ENCODE measurements at regions not wholly inside any gene's neighbourhood (a gene's known extent, or its start where the extent isn't known, plus 50 kb on each side); places are given as distances from the start of the nearest gene placed in this dataset.
"Not testable (repeated sequence)": the region's sequence is repeated elsewhere in the genome, so short reads cannot be mapped to it uniquely, and the experiment has no call there.

GRCh38 chr9:75551861-75552260, 338.6 kb upstream of the PCSK5 start:
- DNase-seq, result peak; percentile 12

DNA sequence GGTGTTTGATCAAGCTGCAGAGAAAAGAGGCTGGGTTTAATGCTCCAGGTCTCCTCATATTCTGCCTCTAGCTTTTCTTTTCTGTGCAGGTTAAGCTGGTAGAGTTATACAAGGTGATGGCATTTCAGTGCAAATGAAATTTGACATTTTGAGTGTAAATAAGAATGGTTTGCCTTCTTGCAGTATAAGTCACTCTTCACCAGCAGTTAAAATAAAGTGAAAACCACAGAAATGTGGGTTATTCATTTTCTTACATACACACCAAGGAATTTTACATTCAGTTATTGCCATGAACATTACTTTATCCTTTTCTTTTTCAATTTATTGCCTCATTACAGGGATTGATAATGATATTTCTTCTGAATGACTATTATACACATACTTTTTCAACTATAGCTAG, 337.5 kb upstream of the PCSK5 start:
- peak; percentile 32 for DNase-seq

GRCh38 chr9:75566813-75567212, 323.7 kb upstream of the PCSK5 start:
- DNase-seq, result not testable (repeated sequence)

DNA sequence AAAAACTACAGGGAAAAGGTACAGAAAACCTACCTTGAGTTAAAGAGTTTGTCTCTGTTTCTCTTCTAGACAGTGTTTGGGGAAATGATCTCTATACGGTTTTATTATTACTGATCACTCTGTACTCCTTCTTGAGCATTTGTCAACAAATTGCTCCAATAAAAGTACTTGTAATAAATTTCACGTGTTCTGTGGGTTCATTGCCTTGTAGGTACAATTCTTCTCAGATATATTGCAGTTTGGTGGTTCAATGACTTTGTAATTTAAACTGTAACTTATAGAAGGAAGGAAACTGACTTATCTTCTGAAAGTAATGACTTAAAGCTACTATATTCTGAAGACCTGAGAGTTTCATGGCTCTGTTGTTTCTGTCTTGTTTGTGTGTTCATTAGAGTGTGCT, 319.9 kb upstream of the PCSK5 start:
- DNase-seq, result no peak

DNA sequence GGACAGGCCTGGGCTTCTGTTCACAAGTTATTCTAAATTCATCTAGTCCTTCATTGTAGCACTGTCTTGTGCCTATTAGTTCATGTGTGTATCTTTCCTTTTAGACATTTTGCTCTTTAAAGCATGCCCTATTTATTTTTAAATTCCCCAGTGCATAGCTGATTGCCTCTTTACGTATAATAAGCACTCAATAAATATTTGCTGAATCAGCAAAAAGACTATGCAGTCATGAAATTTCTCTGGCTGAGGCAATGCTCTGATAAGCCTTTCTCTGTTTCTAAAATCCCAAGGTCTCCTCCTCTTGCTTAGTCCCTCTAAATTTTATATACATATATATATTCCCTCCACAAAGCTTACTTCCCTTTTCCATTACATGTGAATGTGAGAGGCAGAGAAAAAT, 315.9 kb upstream of the PCSK5 start:
- DNase-seq, result no peak

DNA sequence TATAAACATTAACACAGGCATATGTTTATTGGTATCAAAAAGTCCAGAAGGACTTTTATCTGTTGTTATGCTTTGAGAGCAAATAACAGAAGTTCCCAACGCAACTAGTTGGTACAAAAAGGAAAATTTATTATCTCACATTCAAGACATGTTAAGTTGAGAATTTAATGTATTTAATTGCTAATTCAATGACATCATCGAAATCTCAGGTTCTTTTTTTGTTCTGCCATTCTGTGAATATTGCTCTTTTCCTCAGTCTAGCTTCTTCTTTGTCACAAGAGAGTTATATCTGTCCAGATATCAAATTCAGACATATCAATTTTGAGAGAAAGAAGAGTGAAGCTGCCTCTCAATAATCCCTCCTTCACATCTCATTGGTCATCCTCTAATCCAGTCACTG, 307.6 kb upstream of the PCSK5 start:
- DNase-seq, result no peak

GRCh38 chr9:75588808-75589207, 301.7 kb upstream of the PCSK5 start:
- no peak for DNase-seq

GRCh38 chr9:75589497-75589896, 301.0 kb upstream of the PCSK5 start:
- no peak for DNase-seq

DNA sequence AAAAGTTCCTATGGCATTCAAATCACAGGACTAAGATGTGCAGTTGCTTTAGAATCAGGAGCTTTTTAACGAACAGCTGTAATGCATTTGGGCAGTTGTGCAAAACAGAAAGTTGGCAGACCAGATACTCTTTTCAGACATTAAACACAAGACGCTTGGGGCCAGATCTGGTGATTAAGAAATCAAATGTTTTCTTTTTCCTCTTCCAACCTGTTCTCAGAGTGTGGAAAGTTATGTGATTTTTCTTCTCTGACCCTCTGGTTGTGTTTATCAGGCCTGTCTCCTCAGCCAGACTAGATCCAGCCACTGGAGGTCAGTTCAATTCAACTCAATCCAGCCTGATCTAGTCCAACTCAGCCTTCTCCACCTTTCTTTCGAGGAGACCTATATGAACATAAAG, 298.5 kb upstream of the PCSK5 start:
- no peak for DNase-seq

GRCh38 chr9:75592586-75592985, 297.9 kb upstream of the PCSK5 start:
- DNase-seq, result no peak

DNA sequence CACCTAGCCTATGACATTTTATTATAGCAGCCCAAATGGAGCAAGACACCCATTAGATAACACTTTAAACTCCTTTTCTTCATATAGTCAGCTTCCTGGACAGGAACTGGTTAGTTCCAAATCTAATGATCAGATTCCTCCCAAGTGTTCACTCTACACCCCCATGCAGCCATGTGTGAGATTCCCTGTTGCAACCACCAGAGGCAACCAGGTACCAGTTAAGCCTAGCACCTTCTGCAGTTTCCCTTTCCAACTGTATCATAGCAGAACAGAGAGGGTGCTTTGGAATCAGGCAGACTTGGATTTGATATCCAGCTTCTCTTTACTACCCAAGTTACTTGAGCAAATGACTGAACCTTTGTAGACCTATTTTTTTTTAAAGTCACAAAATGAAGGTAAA, 296.6 kb upstream of the PCSK5 start:
- no peak for DNase-seq

GRCh38 chr9:75599126-75599525, 291.3 kb upstream of the PCSK5 start:
- no peak for DNase-seq

- no peak for DNase-seq
Observed at GRCh38 chr9:75601280-75601679, 289.2 kb upstream of the PCSK5 start.

DNA sequence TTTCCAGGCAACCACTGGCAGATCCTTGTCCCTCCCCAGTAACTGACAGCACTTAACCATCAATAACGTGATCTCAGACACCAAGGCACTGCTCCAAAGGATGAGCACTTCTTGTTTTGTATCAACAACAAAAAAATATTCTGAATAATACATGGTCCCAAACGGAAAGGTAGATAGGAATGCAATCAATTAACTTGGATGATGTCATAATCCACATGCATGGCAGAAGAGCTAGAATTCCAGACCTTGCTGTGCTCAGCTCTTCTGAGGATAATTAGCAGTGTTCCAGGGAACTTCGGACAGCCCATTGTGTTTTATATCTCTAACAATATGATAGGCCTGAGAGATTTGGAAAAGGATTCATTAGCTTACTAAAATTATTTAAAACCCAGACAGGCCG, 288.4 kb upstream of the PCSK5 start:
- DNase-seq, result no peak

GRCh38 chr9:75604661-75605060, 285.8 kb upstream of the PCSK5 start:
- no peak for DNase-seq

GRCh38 chr9:75607521-75607920, 283.0 kb upstream of the PCSK5 start:
- no peak for DNase-seq

GRCh38 chr9:75609401-75609800, 281.1 kb upstream of the PCSK5 start:
- no peak for DNase-seq

DNA sequence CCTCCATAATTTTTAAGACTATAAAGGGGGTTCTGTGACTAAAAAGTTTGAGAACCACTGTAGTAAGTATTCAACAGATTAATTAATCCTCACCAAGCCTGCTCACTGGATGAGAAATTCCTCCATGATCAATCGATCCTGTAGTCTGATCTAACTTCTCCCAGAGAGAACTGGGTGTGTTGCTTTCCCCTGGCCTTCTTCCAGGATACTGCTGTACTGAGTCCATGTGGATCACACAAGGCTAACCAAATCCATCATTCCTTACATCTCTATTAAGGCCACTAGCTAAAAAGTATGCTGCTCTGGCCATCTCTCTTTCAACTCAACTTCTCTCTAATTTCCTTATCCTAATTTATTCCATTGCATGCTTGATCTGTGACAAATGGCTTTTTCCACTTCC, 280.2 kb upstream of the PCSK5 start:
- no peak for DNase-seq

- no peak for DNase-seq
Observed at GRCh38 chr9:75612205-75612604, 278.3 kb upstream of the PCSK5 start.

DNA sequence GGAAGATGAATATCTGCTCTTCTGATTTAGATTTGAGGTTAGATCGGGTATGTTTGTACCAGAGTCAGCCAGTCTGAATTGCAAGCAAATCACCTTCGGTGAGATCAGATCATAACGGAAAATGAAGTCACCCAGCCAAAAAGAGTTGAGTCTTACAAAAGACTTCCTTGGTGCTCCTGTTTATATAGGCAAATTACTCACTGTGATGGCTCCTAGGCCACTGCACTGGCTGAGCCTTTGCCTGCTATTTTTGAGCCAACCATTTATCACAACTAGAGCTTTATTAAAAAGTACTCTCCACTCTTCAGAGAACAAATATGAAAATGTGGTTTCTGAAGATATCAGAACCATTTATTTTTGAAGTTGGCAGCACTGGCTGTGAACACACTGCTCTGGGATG, 277.7 kb upstream of the PCSK5 start:
- DNase-seq, result no peak

DNA sequence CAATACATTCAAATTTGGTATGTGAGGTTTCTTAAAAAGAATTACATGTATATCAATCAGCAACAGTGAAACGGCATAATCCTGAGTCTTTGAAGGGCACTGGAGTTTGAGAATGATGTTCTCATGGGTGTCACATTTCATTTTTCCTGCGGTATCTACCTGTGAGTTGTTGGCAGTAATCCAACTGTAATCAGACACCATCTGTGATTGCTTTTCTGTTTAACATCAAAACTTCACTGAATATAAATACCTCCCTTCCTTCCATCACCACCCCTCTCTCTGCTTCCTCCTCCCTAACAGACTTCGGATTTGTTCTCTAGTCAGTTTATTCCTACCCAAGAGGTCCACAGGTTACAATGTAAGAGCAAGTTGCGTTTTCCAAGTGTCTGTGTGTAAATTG, 275.2 kb upstream of the PCSK5 start:
- DNase-seq, result no peak

DNA sequence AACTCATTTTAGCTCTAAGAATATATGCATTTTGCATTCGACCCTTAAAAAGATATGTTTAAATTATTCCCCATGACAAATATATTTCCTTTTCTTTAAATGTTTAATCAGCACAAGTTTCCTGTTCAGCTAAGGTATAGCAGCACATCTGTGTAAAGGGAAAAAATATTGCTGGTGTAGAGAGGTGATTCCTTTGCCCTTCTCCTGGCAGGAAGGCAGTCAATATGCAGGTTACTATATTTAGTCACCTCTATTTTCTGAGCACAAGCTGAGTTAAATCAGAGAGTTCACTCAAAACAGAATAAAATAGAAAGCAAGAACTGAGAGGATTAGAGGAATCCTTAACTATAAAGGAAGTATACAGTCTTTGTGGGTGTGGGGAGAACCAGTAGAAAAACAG, 274.4 kb upstream of the PCSK5 start:
- DNase-seq, result no peak

- no peak for DNase-seq
Observed at GRCh38 chr9:75616841-75617566, 273.5 kb upstream of the PCSK5 start.

DNA sequence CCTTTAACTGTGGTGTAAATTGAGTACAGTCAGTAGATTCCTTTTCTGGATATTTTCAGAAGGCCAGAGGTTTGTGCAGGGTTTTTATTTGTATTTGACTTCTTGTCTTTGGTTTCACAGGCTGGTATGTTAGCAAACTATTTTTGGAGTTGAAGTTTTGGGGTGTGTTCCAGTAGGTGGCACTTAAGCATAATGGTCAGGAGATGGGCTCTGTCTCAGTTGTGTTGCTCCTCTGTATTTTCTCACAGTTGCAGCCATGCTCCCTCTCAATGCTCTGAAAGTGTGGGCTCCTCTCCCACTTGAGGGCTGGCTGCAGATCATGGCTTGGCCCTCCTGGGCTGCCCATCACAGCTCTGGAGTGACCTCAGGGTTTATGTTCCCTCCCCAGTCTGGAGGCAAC, 267.0 kb upstream of the PCSK5 start:
- no peak for DNase-seq

GRCh38 chr9:75624998-75625397, 265.5 kb upstream of the PCSK5 start:
- no peak for DNase-seq

DNA sequence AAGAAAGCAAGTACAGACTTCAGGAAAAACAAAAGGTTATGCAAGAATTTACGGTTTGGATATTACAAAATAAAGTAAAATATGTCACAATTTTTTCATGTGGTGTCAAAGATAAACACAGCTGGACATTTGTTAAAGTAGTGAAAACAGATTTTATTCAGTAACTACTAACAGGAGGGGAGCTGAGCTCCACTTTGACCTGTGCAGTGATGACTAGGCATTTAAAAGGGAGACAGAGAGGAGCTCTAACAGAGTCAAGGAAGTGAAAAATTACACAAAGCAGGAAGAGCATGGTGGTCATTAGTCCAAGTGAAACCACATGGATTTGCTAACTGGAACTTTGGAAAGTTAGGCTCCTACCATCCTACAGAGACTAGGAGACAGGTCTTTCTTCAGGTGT, 263.6 kb upstream of the PCSK5 start:
- DNase-seq, result no peak
